GM23338 (cell line): ENCODE measurements at regions not wholly inside any gene's neighbourhood (a gene's known extent, or its start where the extent isn't known, plus 50 kb on each side); places are given as distances from the start of the nearest gene placed in this dataset.

ENCODE experiments used
- ATAC-seq: fragments of 200-7000 bp; cut with Tn5 transposase; 3 replicates; pipeline ENCODE4 v1.9.1; 2020
- DNase-seq: peaks from one replicate; pipeline ENCODE4 v3.0.0-alpha.2; 2015; ENCODE audit warnings: low spot score
- H2AFZ ChIP-seq: fragments of 200-600 bp; sonication (generic); 2 replicates; pipeline ENCODE4 v1.8.0; 2016; ENCODE audit warnings: antibody characterized with exemption, mild to moderate bottlenecking, moderate library complexity
- H3F3A ChIP-seq: fragments of 200-600 bp; sonication (generic); replicated peaks from 2 replicates; pipeline ENCODE4 v1.8.0; 2017; ENCODE audit warnings: antibody characterized with exemption, mixed run types, low read depth
- H3K27ac ChIP-seq: fragments of 200-600 bp; sonication (generic); 2 replicates; pipeline ENCODE4 v1.6.1; 2016; ENCODE audit warnings: low read depth
- H3K27me3 ChIP-seq: fragments of 200-600 bp; sonication (generic); 2 replicates; pipeline ENCODE4 v1.8.0; 2016; ENCODE audit warnings: mild to moderate bottlenecking, mixed run types, moderate library complexity; ENCODE audit not compliant: insufficient read depth
- H3K36me3 ChIP-seq: fragments of 200-600 bp; sonication (generic); 2 replicates; pipeline ENCODE4 v1.8.0; 2016; ENCODE audit warnings: mild to moderate bottlenecking; ENCODE audit not compliant: insufficient read depth
- H3K4me1 ChIP-seq: fragments of 200-600 bp; sonication (generic); 2 replicates; pipeline ENCODE4 v1.8.0; 2016; ENCODE audit warnings: mild to moderate bottlenecking, moderate library complexity; ENCODE audit not compliant: insufficient read depth
- H3K4me2 ChIP-seq: fragments of 200-600 bp; sonication (generic); 2 replicates; pipeline ENCODE4 v1.7.1; 2017; ENCODE audit warnings: mixed run types
- H3K4me3 ChIP-seq: fragments of 200-600 bp; sonication (generic); 2 replicates; pipeline ENCODE4 v1.6.1; 2016; ENCODE audit warnings: mixed run types
- H3K79me2 ChIP-seq: fragments of 200-600 bp; sonication (generic); replicated peaks from 2 replicates; pipeline ENCODE4 v1.8.0; 2017; ENCODE audit warnings: mild to moderate bottlenecking; ENCODE audit not compliant: insufficient read depth
- H3K9me2 ChIP-seq: fragments of 200-600 bp; sonication (generic); 2 replicates; pipeline ENCODE4 v1.8.0; 2017; ENCODE audit not compliant: insufficient read depth
- H4K20me1 ChIP-seq: fragments of 200-600 bp; sonication (generic); replicated peaks from 2 replicates; pipeline ENCODE4 v1.8.0; 2017; ENCODE audit warnings: mild to moderate bottlenecking; ENCODE audit not compliant: insufficient read depth
- H3K27ac Mint-ChIP-seq: 2 replicates; pipeline ENCODE4 v1.8.0; 2020; ENCODE audit warnings: inconsistent platforms, mild to moderate bottlenecking, moderate library complexity, mixed read lengths
- H3K27me3 Mint-ChIP-seq: 3 replicates; pipeline ENCODE4 v1.8.0; 2022; ENCODE audit warnings: low read depth, mild to moderate bottlenecking, moderate library complexity, mixed read lengths, inconsistent platforms; ENCODE audit not compliant: insufficient read depth, poor library complexity
- H3K36me3 Mint-ChIP-seq: 3 replicates; pipeline ENCODE4 v1.8.0; 2021; ENCODE audit warnings: low read depth, mild to moderate bottlenecking, inconsistent platforms, moderate library complexity, mixed read lengths
- H3K4me1 Mint-ChIP-seq: 3 replicates; pipeline ENCODE4 v1.8.0; 2020; ENCODE audit warnings: mild to moderate bottlenecking, inconsistent platforms, mixed read lengths
- H3K4me3 Mint-ChIP-seq: 3 replicates; pipeline ENCODE4 v1.8.0; 2021; ENCODE audit warnings: moderate library complexity, mild to moderate bottlenecking, inconsistent platforms, mixed read lengths
- H3K9me3 Mint-ChIP-seq: 3 replicates; pipeline ENCODE4 v1.8.0; 2020; ENCODE audit warnings: moderate library complexity, mild to moderate bottlenecking, inconsistent platforms, mixed read lengths
- CTCF ChIP-seq, 2 experiments: fragments of 200-600 bp in 1 of 2; sonication (generic) in 1 of 2; conservative IDR thresholded peaks; 2 replicates each; pipeline versions ENCODE4 v1.5.1 to v1.6.1; 2016 to 2017; ENCODE audit warnings: antibody characterized with exemption in 2 of 2, low read depth in 2 of 2, mild to moderate bottlenecking in 2 of 2, moderate library complexity in 1 of 2
- ETS1 ChIP-seq: IDR thresholded peaks from 2 replicates; pipeline ENCODE4 v1.6.1; 2016; ENCODE audit warnings: antibody characterized with exemption
- NANOG ChIP-seq: IDR thresholded peaks from 2 replicates; pipeline ENCODE4 v1.6.1; 2016; ENCODE audit warnings: antibody characterized with exemption, borderline replicate concordance
- ZNF114 ChIP-seq: fragments of 250-450 bp; sonication (Bioruptor Pico); IDR thresholded peaks from 2 replicates; pipeline ENCODE4 v1.5.0; 2020; ENCODE audit warnings: mild to moderate bottlenecking, moderate library complexity
- ZNF331 ChIP-seq: fragments of 250-450 bp; sonication (Bioruptor Pico); IDR thresholded peaks from 2 replicates; pipeline ENCODE4 v1.5.0; 2020; ENCODE audit warnings: low read depth, mild to moderate bottlenecking, moderate library complexity
- ZNF462 ChIP-seq: fragments of 250-450 bp; sonication (Bioruptor Pico); IDR thresholded peaks from 2 replicates; pipeline ENCODE4 v1.5.0; 2020; ENCODE audit warnings: mild to moderate bottlenecking, moderate library complexity

GRCh38 chr14:98623788-98624415 lies 648.1 kb downstream of the BCL11B start:
- no peaks in the 10 kb centered on the region for H3K27me3 Mint-ChIP-seq
- Histone ChIP-seq H3K36me3 (no peaks in the 10 kb centered on the region), H3K79me2 (no peaks in the 10 kb centered on the region), H3K4me2 (no peak overlapping the region), H4K20me1 (no peaks in the 10 kb centered on the region), H3K4me3 (no peak overlapping the region), H3K27ac (no peak overlapping the region), H3K27me3 (no peaks in the 10 kb centered on the region), H3K4me1 (no peaks in the 10 kb centered on the region), H3F3A (no peaks in the 10 kb centered on the region), H3K9me2 (peaks cover 18% of the 10 kb centered on the region), H2AFZ (no peak overlapping the region)
- H3K4me3 Mint-ChIP-seq = no peak overlapping the region
- H3K27ac Mint-ChIP-seq = no peak overlapping the region
- H3K4me1 Mint-ChIP-seq = no peaks in the 10 kb centered on the region; the same call in 2 of the 3 replicates
- TF ChIP-seq ZNF114 (CRISPR knock-in tag) (no peak), NANOG (no peak), ZNF462 (CRISPR knock-in tag) (no peak), CTCF (conservative IDR thresholded peaks at IDR 0.05; ENCODE audit: low read depth in 2 of 2) (no peak), ETS1 (no peak), ZNF331 (CRISPR knock-in tag) (no peak)
- no peaks in the 10 kb centered on the region; the same call in 1 of the 3 replicates for H3K9me3 Mint-ChIP-seq
- DNase-seq (no peak), ATAC-seq (no peak)
- no peaks in the 10 kb centered on the region; the same call in 2 of the 3 replicates for H3K36me3 Mint-ChIP-seq
